ENCODE measurements at regions not wholly inside any gene's neighbourhood (a gene's known extent, or its start where the extent isn't known, plus 50 kb on each side); places are given as distances from the start of the nearest gene placed in this dataset.

- TF ChIP-seq CTCF (IDR thresholded peaks at IDR 0.05) (no peak), GABPB1 (CRISPR knock-in tag; IDR thresholded peaks at IDR 0.05) (no peak), PRDM15 (CRISPR knock-in tag; IDR thresholded peaks at IDR 0.05) (no peak), RELA (CRISPR knock-in tag; IDR thresholded peaks at IDR 0.05; ENCODE audit: borderline replicate concordance) (no peak), ZNF121 (CRISPR knock-in tag; IDR thresholded peaks at IDR 0.05) (no peak), ATF1 (CRISPR knock-in tag; IDR thresholded peaks at IDR 0.05) (no peak), MLX (CRISPR knock-in tag; IDR thresholded peaks at IDR 0.05) (no peak)
These were observed 69.7 kb downstream of the PHLDA1 start for GRCh38 chr12:75961878-75962277.

All from WTC11 (cell line).